HCT116 (cell line): ENCODE measurements at regions not wholly inside any gene's neighbourhood (a gene's known extent, or its start where the extent isn't known, plus 50 kb on each side); places are given as distances from the start of the nearest gene placed in this dataset.

Experiments used
- ATAC-seq: fragments of 200-7000 bp; cut with Tn5 transposase; 2 replicates; pipeline ENCODE4 v1.9.1; 2020; ENCODE audit warnings: mild to moderate bottlenecking, moderate library complexity
- BruUV-seq: library from RNA; stranded (reverse); fragments of 400-500 nt; replicated peaks from 2 replicates; lab custom pipeline; 2021; lab: Mats Ljungman, UMichigan
- CTCF ChIA-PET: fragments of 300-600 bp; sonication (Branson Sonifier 250); formaldehyde crosslinking; loops from one replicate; lab custom pipeline; 2021; ENCODE audit warnings: antibody characterized with exemption; lab: Charles Lee
- POLR2A ChIA-PET: fragments of 300-600, 350-600 bp; sonication (Branson Sonifier 250); formaldehyde crosslinking; loops from one replicate; lab custom pipeline; 2021; ENCODE audit warnings: antibody characterized with exemption; lab: Charles Lee
- RAD21 ChIA-PET, 2 experiments: fragments of 300-600 bp; sonication (Branson Sonifier 250); formaldehyde crosslinking; loops; one replicate each; lab custom pipeline; 2023; ENCODE audit warnings: low total read pairs in 2 of 2; ENCODE audit not compliant: uncharacterized antibody in 2 of 2, unreplicated experiment in 2 of 2, low non-redundant PET in 1 of 2; lab: Charles Lee
- DNase-seq: peaks from one replicate; pipeline ENCODE4 v3.0.0-alpha.2; 2010; ENCODE audit warnings: low read depth, low spot score
- H2AFZ ChIP-seq: fragments of 200-600 bp; shearing (Covaris generic), sonication (generic); 2 replicates; pipeline ENCODE4 v1.6.1; 2017; ENCODE audit warnings: low read depth, mixed run types, mixed read lengths, antibody characterized with exemption, low read length; ENCODE audit not compliant: poor library complexity, severe bottlenecking
- H3K27ac ChIP-seq: 2 replicates; pipeline ENCODE4 v1.5.1; 2012; ENCODE audit warnings: low read depth, low read length
- H3K27me3 ChIP-seq: fragments of 200-600 bp; sonication (generic); 2 replicates; pipeline ENCODE4 v1.6.1; 2016; ENCODE audit warnings: mixed run types, low read length, mixed read lengths; ENCODE audit not compliant: insufficient read depth
- H3K36me3 ChIP-seq, 2 experiments: fragments of 200-500 bp in 1 of 2; fragments of 200-600 bp in 1 of 2; sonication (Bioruptor generic) in 1 of 2; sonication (generic) in 1 of 2; 2 replicates each; pipeline versions ENCODE4 v1.5.1 to v1.6.1; 2014 to 2016; ENCODE audit warnings: low read length in 2 of 2, inconsistent platforms in 1 of 2, mixed read lengths in 1 of 2, mixed run types in 1 of 2; ENCODE audit not compliant: insufficient read depth in 2 of 2, control insufficient read depth in 1 of 2
- H3K4me1 ChIP-seq, 2 experiments: fragments of 200-600 bp in 1 of 2; sonication (generic) in 1 of 2; 2 replicates each; pipeline versions ENCODE4 v1.5.1 to v1.6.1; 2012 to 2017; ENCODE audit warnings: low read length in 2 of 2, inconsistent platforms in 1 of 2, mild to moderate bottlenecking in 1 of 2, mixed read lengths in 1 of 2, mixed run types in 1 of 2, moderate library complexity in 1 of 2; ENCODE audit not compliant: insufficient read depth in 2 of 2, control insufficient read depth in 1 of 2
- H3K4me2 ChIP-seq: fragments of 200-600 bp; sonication (generic); 2 replicates; pipeline ENCODE4 v1.6.1; 2017; ENCODE audit warnings: mixed run types, low read length, mixed read lengths
- H3K4me3 ChIP-seq, 2 experiments: fragments of 200-600 bp in 1 of 2; sonication (generic) in 1 of 2; replicated peaks in 1 of 2; 2 replicates each; pipeline ENCODE4 v1.5.1; 2011 to 2016; ENCODE audit warnings: low read length in 2 of 2, control low read depth in 1 of 2, low read depth in 1 of 2, mild to moderate bottlenecking in 1 of 2, mixed read lengths in 1 of 2, mixed run types in 1 of 2
- H3K79me2 ChIP-seq: fragments of 200-600 bp; sonication (generic); 2 replicates; pipeline ENCODE4 v1.6.1; 2017; ENCODE audit warnings: mild to moderate bottlenecking, mixed run types, low read length, moderate library complexity, mixed read lengths; ENCODE audit not compliant: insufficient read depth
- H3K9ac ChIP-seq: fragments of 200-600 bp; sonication (generic); 2 replicates; pipeline ENCODE4 v1.6.1; 2016; ENCODE audit warnings: low read length, mixed read lengths
- H3K9me2 ChIP-seq: fragments of 200-600 bp; sonication (generic), shearing (Covaris generic); 2 replicates; pipeline ENCODE4 v1.6.1; 2017; ENCODE audit warnings: mixed run types, mild to moderate bottlenecking, moderate library complexity; ENCODE audit not compliant: insufficient read depth
- H3K9me3 ChIP-seq, 2 experiments: fragments of 200-500 bp in 1 of 2; fragments of 200-600 bp in 1 of 2; sonication (Bioruptor generic) in 1 of 2; sonication (generic) in 1 of 2; 2 replicates each; pipeline ENCODE4 v1.6.1; 2014 to 2017; ENCODE audit warnings: low read length in 2 of 2, mixed read lengths in 2 of 2, inconsistent platforms in 1 of 2, low read depth in 1 of 2, mild to moderate bottlenecking in 1 of 2, mixed run types in 1 of 2, moderate library complexity in 1 of 2; ENCODE audit not compliant: control insufficient read depth in 1 of 2, insufficient read depth in 1 of 2
- H4K20me1 ChIP-seq: fragments of 200-600 bp; sonication (generic), shearing (Covaris generic); 2 replicates; pipeline ENCODE4 v1.6.1; 2017; ENCODE audit warnings: mixed run types, mild to moderate bottlenecking, moderate library complexity; ENCODE audit not compliant: insufficient read depth
- CBX3 ChIP-seq: IDR thresholded peaks from 2 replicates; pipeline ENCODE4 v1.6.1; 2012; ENCODE audit warnings: low read depth
- CEBPB ChIP-seq: IDR thresholded peaks from 2 replicates; pipeline ENCODE4 v1.6.1; 2012; ENCODE audit warnings: low read depth
- EGR1 ChIP-seq: IDR thresholded peaks from 2 replicates; pipeline ENCODE4 v1.6.1; 2012; ENCODE audit warnings: low read depth
- EZH2 ChIP-seq: fragments of 200-600 bp; sonication (generic); IDR thresholded peaks from 2 replicates; pipeline ENCODE4 v1.6.1; 2017; ENCODE audit warnings: antibody characterized with exemption, mixed run types
- EZH2phosphoT487 ChIP-seq: fragments of 200-600 bp; IDR thresholded peaks from 2 replicates; pipeline ENCODE4 v1.6.1; 2018; ENCODE audit warnings: antibody characterized with exemption, borderline replicate concordance
- FOSL1 ChIP-seq: IDR thresholded peaks from 2 replicates; pipeline ENCODE4 v1.6.1; 2012; ENCODE audit warnings: low read depth
- JUND ChIP-seq: IDR thresholded peaks from 2 replicates; pipeline ENCODE4 v1.6.1; 2012
- RAD21 ChIP-seq: IDR thresholded peaks from 2 replicates; pipeline ENCODE4 v1.6.1; 2012; ENCODE audit warnings: low read depth, mild to moderate bottlenecking
- SIN3A ChIP-seq: IDR thresholded peaks from 2 replicates; pipeline ENCODE4 v1.6.1; 2012; ENCODE audit warnings: low read depth
- SP1 ChIP-seq: IDR thresholded peaks from 2 replicates; pipeline ENCODE4 v1.6.1; 2012; ENCODE audit warnings: low read depth
- SRF ChIP-seq: IDR thresholded peaks from 2 replicates; pipeline ENCODE4 v1.6.1; 2012; ENCODE audit warnings: low read depth
- TCF7L2 ChIP-seq: IDR thresholded peaks from 2 replicates; pipeline ENCODE4 v1.7.0; 2011; ENCODE audit warnings: borderline replicate concordance, inconsistent platforms; ENCODE audit not compliant: insufficient read depth, insufficient read length; ENCODE audit errors: extremely low read depth
- ZNF274 ChIP-seq: fragments of 200-500 bp; sonication (Bioruptor generic); IDR thresholded peaks from 2 replicates; pipeline ENCODE4 v1.6.1; 2014; ENCODE audit warnings: mild to moderate bottlenecking, low read depth, low read length, inconsistent platforms
- intact Hi-C: fragments of 100-400 bp; cut with micrococcal nuclease; formaldehyde crosslinking; loops from 2 replicates; pipeline ENCODE4 v1.10.0; 2022
- TF ChIP-seq, protein P1 (sequence below): IDR thresholded peaks from 2 replicates; pipeline ENCODE4 v1.6.1; 2012; ENCODE audit warnings: low read depth
- TF ChIP-seq, protein P2 (sequence below): IDR thresholded peaks from 2 replicates; pipeline ENCODE4 v1.6.1; 2012
- TF ChIP-seq, protein P3 (sequence below): IDR thresholded peaks from 2 replicates; pipeline ENCODE4 v1.6.1; 2011; ENCODE audit warnings: mild to moderate bottlenecking, low read length, moderate library complexity; ENCODE audit not compliant: insufficient replicate concordance; ENCODE audit errors: extremely low read depth

DNA sequence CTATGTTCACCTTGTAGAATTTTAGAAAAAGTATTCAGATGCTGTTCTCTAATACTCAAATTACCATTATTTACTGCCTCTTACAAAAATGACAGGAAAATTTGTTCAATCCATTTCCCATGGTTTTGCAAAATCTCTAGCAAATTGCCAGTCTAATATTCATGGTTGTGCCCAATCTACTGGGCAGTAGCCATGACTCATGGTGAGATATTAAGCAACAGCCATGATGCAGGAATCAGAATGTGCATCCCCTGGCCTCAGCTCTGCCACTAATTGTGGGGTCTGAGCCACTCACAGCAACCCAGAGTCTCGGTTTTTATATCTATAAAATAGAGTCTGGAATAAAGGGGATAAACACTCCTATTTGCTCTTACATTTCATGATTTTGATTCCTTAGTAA, 353.6 kb downstream of the DEPDC1B start:
- H4K20me1 ChIP-seq = no peaks in the 10 kb centered on the region
- ChIA-PET RAD21 (no interaction called here), POLR2A (no interaction called here), CTCF (no interaction called here)
- TF ChIP-seq, protein P1, sequence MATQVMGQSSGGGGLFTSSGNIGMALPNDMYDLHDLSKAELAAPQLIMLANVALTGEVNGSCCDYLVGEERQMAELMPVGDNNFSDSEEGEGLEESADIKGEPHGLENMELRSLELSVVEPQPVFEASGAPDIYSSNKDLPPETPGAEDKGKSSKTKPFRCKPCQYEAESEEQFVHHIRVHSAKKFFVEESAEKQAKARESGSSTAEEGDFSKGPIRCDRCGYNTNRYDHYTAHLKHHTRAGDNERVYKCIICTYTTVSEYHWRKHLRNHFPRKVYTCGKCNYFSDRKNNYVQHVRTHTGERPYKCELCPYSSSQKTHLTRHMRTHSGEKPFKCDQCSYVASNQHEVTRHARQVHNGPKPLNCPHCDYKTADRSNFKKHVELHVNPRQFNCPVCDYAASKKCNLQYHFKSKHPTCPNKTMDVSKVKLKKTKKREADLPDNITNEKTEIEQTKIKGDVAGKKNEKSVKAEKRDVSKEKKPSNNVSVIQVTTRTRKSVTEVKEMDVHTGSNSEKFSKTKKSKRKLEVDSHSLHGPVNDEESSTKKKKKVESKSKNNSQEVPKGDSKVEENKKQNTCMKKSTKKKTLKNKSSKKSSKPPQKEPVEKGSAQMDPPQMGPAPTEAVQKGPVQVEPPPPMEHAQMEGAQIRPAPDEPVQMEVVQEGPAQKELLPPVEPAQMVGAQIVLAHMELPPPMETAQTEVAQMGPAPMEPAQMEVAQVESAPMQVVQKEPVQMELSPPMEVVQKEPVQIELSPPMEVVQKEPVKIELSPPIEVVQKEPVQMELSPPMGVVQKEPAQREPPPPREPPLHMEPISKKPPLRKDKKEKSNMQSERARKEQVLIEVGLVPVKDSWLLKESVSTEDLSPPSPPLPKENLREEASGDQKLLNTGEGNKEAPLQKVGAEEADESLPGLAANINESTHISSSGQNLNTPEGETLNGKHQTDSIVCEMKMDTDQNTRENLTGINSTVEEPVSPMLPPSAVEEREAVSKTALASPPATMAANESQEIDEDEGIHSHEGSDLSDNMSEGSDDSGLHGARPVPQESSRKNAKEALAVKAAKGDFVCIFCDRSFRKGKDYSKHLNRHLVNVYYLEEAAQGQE = no peak
- no peak for TF ChIP-seq SP1
- TF ChIP-seq TCF7L2 = no peak
- TF ChIP-seq EGR1 = no peak
- TF ChIP-seq RAD21 = no peak
- no peak for TF ChIP-seq CEBPB
- no peak for TF ChIP-seq FOSL1
- TF ChIP-seq EZH2 = no peak
- H3K9me2 ChIP-seq = no peaks in the 10 kb centered on the region
- BruUV-seq = no TSS peak
- no peak overlapping the region for H3K9ac ChIP-seq
- no peaks in the 10 kb centered on the region for H3K79me2 ChIP-seq
- ATAC-seq = no peak
- no peak overlapping the region for H2AFZ ChIP-seq
- no peak overlapping the region for H3K27ac ChIP-seq
- 0 out of 2 replicates have a peak, but pooled peaks cover 5% of the 10 kb centered on the region for H3K27me3 ChIP-seq
- no peak overlapping the region for H3K4me3 ChIP-seq
- no peaks in the 10 kb centered on the region for H3K9me3 ChIP-seq
- DNase-seq = no peak
- H3K4me2 ChIP-seq = no peak overlapping the region
- H3K36me3 ChIP-seq = no peaks in the 10 kb centered on the region
- intact Hi-C loops = no loop called here
- H3K4me1 ChIP-seq = no peaks in the 10 kb centered on the region

DNA sequence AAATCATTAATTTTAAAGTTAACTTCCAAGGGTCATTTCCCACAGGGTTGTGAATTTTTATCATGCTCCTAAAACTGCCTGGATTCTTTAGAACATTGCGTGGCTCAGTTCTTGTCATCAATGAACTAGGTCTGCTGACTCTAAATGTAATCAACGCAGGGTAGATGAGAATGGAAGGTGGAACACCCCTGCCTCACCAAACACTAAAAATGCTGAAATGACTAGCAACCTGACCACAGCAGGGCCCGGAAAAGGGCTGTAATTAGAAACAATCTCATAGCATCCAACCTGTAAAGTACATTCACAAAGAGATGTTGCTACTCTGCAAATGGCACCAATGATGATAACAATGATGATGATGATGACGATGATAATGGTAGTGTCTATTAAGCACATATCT, 356.9 kb downstream of the DEPDC1B start:
- POLR2A ChIA-PET = no interaction called here
- Histone ChIP-seq H3K4me3 (no peak overlapping the region), H2AFZ (no peak overlapping the region), H3K27me3 (0 out of 2 replicates have a peak, but pooled peaks cover 5% of the 10 kb centered on the region), H3K27ac (no peak overlapping the region), H3K36me3 (no peaks in the 10 kb centered on the region), H4K20me1 (no peaks in the 10 kb centered on the region), H3K79me2 (no peaks in the 10 kb centered on the region), H3K4me1 (no peaks in the 10 kb centered on the region), H3K9ac (no peak overlapping the region), H3K9me3 (no peaks in the 10 kb centered on the region), H3K9me2 (no peaks in the 10 kb centered on the region), H3K4me2 (no peak overlapping the region)
- CTCF ChIA-PET = no interaction called here
- DNase-seq (no peak), ATAC-seq (no peak)
- RAD21 ChIA-PET = no interaction called here
- intact Hi-C loops = no loop called here
- BruUV-seq = no TSS peak
- TF ChIP-seq JUND (no peak), FOSL1 (no peak), ZNF274 (no peak), RAD21 (no peak), SP1 (no peak), TCF7L2 (no peak), EZH2phosphoT487 (no peak), SRF (no peak), CBX3 (no peak), EGR1 (no peak), CEBPB (no peak), SIN3A (no peak)
- TF ChIP-seq, protein P2, sequence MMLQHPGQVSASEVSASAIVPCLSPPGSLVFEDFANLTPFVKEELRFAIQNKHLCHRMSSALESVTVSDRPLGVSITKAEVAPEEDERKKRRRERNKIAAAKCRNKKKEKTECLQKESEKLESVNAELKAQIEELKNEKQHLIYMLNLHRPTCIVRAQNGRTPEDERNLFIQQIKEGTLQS = no peak
- TF ChIP-seq, protein P3, sequence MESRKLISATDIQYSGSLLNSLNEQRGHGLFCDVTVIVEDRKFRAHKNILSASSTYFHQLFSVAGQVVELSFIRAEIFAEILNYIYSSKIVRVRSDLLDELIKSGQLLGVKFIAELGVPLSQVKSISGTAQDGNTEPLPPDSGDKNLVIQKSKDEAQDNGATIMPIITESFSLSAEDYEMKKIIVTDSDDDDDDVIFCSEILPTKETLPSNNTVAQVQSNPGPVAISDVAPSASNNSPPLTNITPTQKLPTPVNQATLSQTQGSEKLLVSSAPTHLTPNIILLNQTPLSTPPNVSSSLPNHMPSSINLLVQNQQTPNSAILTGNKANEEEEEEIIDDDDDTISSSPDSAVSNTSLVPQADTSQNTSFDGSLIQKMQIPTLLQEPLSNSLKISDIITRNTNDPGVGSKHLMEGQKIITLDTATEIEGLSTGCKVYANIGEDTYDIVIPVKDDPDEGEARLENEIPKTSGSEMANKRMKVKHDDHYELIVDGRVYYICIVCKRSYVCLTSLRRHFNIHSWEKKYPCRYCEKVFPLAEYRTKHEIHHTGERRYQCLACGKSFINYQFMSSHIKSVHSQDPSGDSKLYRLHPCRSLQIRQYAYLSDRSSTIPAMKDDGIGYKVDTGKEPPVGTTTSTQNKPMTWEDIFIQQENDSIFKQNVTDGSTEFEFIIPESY = no peak
